ENCODE measurements at regions not wholly inside any gene's neighbourhood (a gene's known extent, or its start where the extent isn't known, plus 50 kb on each side); places are given as distances from the start of the nearest gene placed in this dataset.
"Not testable (repeated sequence)": the region's sequence is repeated elsewhere in the genome, so short reads cannot be mapped to it uniquely, and the experiment has no call there.

- TF ChIP-seq CTCF (IDR thresholded peaks at IDR 0.05; ENCODE audit: insufficient read depth, low read depth, low read length, missing control alignments), result peak; percentile 20
- H3K4me3 ChIP-seq (ENCODE audit: low read depth, low read length), result no peak overlapping the region
- peak; percentile 19 for DNase-seq (ENCODE audit: low read depth)
Observed at GRCh38 chr11:130979386-130979972, 63.2 kb upstream of the SNX19 start.

- DNase-seq (ENCODE audit: low read depth), result no peak
- no peak for TF ChIP-seq CTCF (IDR thresholded peaks at IDR 0.05; ENCODE audit: insufficient read depth, low read depth, low read length, missing control alignments)
- no peak overlapping the region for H3K4me3 ChIP-seq (ENCODE audit: low read depth, low read length)
Observed at GRCh38 chr11:130980071-130980862, 64.0 kb upstream of the SNX19 start.

- not testable (repeated sequence) for DNase-seq (ENCODE audit: low read depth)
Observed at GRCh38 chr11:130984241-130984640, 68.0 kb upstream of the SNX19 start.

GRCh38 chr11:130992788-130993187 is 76.5 kb upstream of the SNX19 start:
- H3K4me3 ChIP-seq (ENCODE audit: low read depth, low read length), result no peak overlapping the region
- no peak for DNase-seq (ENCODE audit: low read depth)
- no peak for TF ChIP-seq CTCF (IDR thresholded peaks at IDR 0.05; ENCODE audit: insufficient read depth, low read depth, low read length, missing control alignments)

More at GRCh38 chr11:130984241-130984640, 68.0 kb upstream of the SNX19 start:
- not testable (repeated sequence) for H3K4me3 ChIP-seq (ENCODE audit: low read depth, low read length)

- no peak overlapping the region for H3K4me3 ChIP-seq (ENCODE audit: low read depth, low read length)
- DNase-seq (ENCODE audit: low read depth), result no peak
- TF ChIP-seq CTCF (IDR thresholded peaks at IDR 0.05; ENCODE audit: insufficient read depth, low read depth, low read length, missing control alignments), result no peak
Observed at GRCh38 chr11:130994043-130994442, 77.8 kb upstream of the SNX19 start.

- no peak for TF ChIP-seq CTCF (IDR thresholded peaks at IDR 0.05; ENCODE audit: insufficient read depth, low read depth, low read length, missing control alignments)
- peak; percentile 0 for DNase-seq (ENCODE audit: low read depth)
- H3K4me3 ChIP-seq (ENCODE audit: low read depth, low read length), result no peak overlapping the region
Observed at GRCh38 chr11:130995266-130995665, 79.0 kb upstream of the SNX19 start.

- no peak overlapping the region for H3K4me3 ChIP-seq (ENCODE audit: low read depth, low read length)
- no peak for TF ChIP-seq CTCF (IDR thresholded peaks at IDR 0.05; ENCODE audit: insufficient read depth, low read depth, low read length, missing control alignments)
- no peak for DNase-seq (ENCODE audit: low read depth)
Observed at GRCh38 chr11:130997278-130997677, 81.0 kb upstream of the SNX19 start.
